ENCODE measurements at regions not wholly inside any gene's neighbourhood (a gene's known extent, or its start where the extent isn't known, plus 50 kb on each side); places are given as distances from the start of the nearest gene placed in this dataset.

DNA sequence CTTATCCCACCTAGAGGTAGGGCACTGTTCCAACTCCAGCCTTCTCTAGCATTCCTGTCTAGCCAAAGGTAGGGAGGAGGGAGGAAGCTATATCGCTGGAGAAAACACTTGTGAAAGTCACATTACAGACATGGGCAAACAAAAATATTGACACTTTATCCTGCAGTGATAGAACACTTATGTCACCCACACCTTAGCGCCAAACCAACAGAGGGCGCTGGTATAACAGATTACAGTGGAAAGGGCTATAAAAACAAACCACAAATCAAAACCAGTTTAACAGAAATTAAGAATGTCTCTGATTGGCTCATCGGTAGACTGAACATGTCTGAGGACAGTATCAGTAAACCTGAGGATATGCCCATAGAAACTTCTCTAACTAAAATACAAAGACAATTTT, 451.3 kb downstream of the TLL1 start:
- TF ChIP-seq TAF1 (IDR thresholded peaks at IDR 0.05; ENCODE audit: low read depth) (no peak), REST (IDR thresholded peaks at IDR 0.05; ENCODE audit: low read depth) (no peak), YY1 (IDR thresholded peaks at IDR 0.05; ENCODE audit: low read depth) (no peak), FOXM1 (IDR thresholded peaks at IDR 0.05; ENCODE audit: borderline replicate concordance, low read depth) (no peak), EP300 (IDR thresholded peaks at IDR 0.05; ENCODE audit: borderline replicate concordance) (no peak), RAD21 (IDR thresholded peaks at IDR 0.05; ENCODE audit: low read depth) (peak; percentile 52; the same call in 1 of the 2 replicates), CREB1 (IDR thresholded peaks at IDR 0.05; ENCODE audit: low read depth) (no peak)

Data from Ishikawa (cell line).